GM20431 (cell line): ENCODE measurements at regions not wholly inside any gene's neighbourhood (a gene's known extent, or its start where the extent isn't known, plus 50 kb on each side); places are given as distances from the start of the nearest gene placed in this dataset.

Experiments used
- in situ Hi-C: fragments of 300-500 bp; cut with MseI, MboI; formaldehyde crosslinking; loops from one replicate; pipeline ENCODE4 v1.15.0; 2020; ENCODE audit warnings: low sequenced_read_pairs; ENCODE audit not compliant: unreplicated experiment

- in situ Hi-C loops: no loop called here
Observed at GRCh38 chr3:59553076-59553475, 503.3 kb upstream of the CFAP20DC start.

GRCh38 chr3:59551834-59552233, 502.0 kb upstream of the CFAP20DC start:
- in situ Hi-C loops: no loop called here

- in situ Hi-C loops: no loop called here
Observed at GRCh38 chr3:59549962-59550361, 500.1 kb upstream of the CFAP20DC start.

GRCh38 chr3:59547874-59548273, 498.0 kb upstream of the CFAP20DC start:
- in situ Hi-C loops: no loop called here

- in situ Hi-C loops: no loop called here
Observed at GRCh38 chr3:59546522-59546921, 496.7 kb upstream of the CFAP20DC start.

- in situ Hi-C loops: no loop called here
Observed at GRCh38 chr3:59545374-59545773, 495.5 kb upstream of the CFAP20DC start.

GRCh38 chr3:59542276-59542675, 492.5 kb upstream of the CFAP20DC start:
- in situ Hi-C loops: no loop called here

- in situ Hi-C loops: no loop called here
Observed at GRCh38 chr3:59540696-59541095, 490.9 kb upstream of the CFAP20DC start.

GRCh38 chr3:59540241-59540640, 490.4 kb upstream of the CFAP20DC start:
- in situ Hi-C loops: no loop called here

GRCh38 chr3:59538753-59539432, 489.1 kb upstream of the CFAP20DC start:
- in situ Hi-C loops: no loop called here

- in situ Hi-C loops: no loop called here
Observed at GRCh38 chr3:59535791-59536221, 486.0 kb upstream of the CFAP20DC start.

GRCh38 chr3:59531994-59532393, 482.2 kb upstream of the CFAP20DC start:
- in situ Hi-C loops: no loop called here

GRCh38 chr3:59531066-59531745, 481.4 kb upstream of the CFAP20DC start:
- in situ Hi-C loops: no loop called here

GRCh38 chr3:59528251-59528650, 478.4 kb upstream of the CFAP20DC start:
- in situ Hi-C loops: no loop called here

GRCh38 chr3:59527493-59527892, 477.7 kb upstream of the CFAP20DC start:
- in situ Hi-C loops: no loop called here

GRCh38 chr3:59526999-59527398, 477.2 kb upstream of the CFAP20DC start:
- in situ Hi-C loops: no loop called here

GRCh38 chr3:59522550-59522949, 472.7 kb upstream of the CFAP20DC start:
- in situ Hi-C loops: no loop called here

GRCh38 chr3:59519094-59519493, 469.3 kb upstream of the CFAP20DC start:
- in situ Hi-C loops: no loop called here

GRCh38 chr3:59518283-59519055, 468.6 kb upstream of the CFAP20DC start:
- in situ Hi-C loops: no loop called here

GRCh38 chr3:59517388-59517787, 467.6 kb upstream of the CFAP20DC start:
- in situ Hi-C loops: no loop called here

GRCh38 chr3:59515966-59516365, 466.1 kb upstream of the CFAP20DC start:
- in situ Hi-C loops: no loop called here
